Subcutaneous abdominal adipose tissue (tissue), 5 donors: ENCODE measurements at regions not wholly inside any gene's neighbourhood (a gene's known extent, or its start where the extent isn't known, plus 50 kb on each side); places are given as distances from the start of the nearest gene placed in this dataset.

Source experiments
- H3K27ac ChIP-seq: one replicate; pipeline ENCODE4 v1.7.0; 2013; ENCODE audit warnings: low read depth, mild to moderate bottlenecking, inconsistent platforms, low read length, moderate library complexity
- H3K27me3 ChIP-seq, 5 donors: one replicate each; pipeline ENCODE4 v1.7.0; 2013; ENCODE audit warnings: low read length in 5 of 5, inconsistent platforms in 1 of 5; ENCODE audit not compliant: control insufficient read depth in 5 of 5, insufficient read depth in 4 of 5
- H3K36me3 ChIP-seq, 5 donors: one replicate each; pipeline ENCODE4 v1.7.0; 2013; ENCODE audit warnings: low read length in 5 of 5; ENCODE audit not compliant: control insufficient read depth in 5 of 5, insufficient read depth in 5 of 5
- H3K4me1 ChIP-seq, 5 donors: one replicate each; pipeline ENCODE4 v1.7.0; 2013; ENCODE audit warnings: low read length in 5 of 5, mild to moderate bottlenecking in 3 of 5, moderate library complexity in 1 of 5; ENCODE audit not compliant: control insufficient read depth in 5 of 5, insufficient read depth in 5 of 5
- H3K4me3 ChIP-seq, 5 donors: one replicate each; pipeline ENCODE4 v1.7.0; 2013; ENCODE audit warnings: low read length in 5 of 5, low read depth in 1 of 5
- H3K9ac ChIP-seq, 5 donors: one replicate each; pipeline ENCODE4 v1.7.0; 2013; ENCODE audit warnings: low read length in 5 of 5, mild to moderate bottlenecking in 4 of 5, moderate library complexity in 3 of 5
- H3K9me3 ChIP-seq, 5 donors: one replicate each; pipeline ENCODE4 v1.7.0; 2013; ENCODE audit warnings: low read length in 5 of 5; ENCODE audit not compliant: control insufficient read depth in 5 of 5
- donor health status: healthy.
- donor health status: healthy.
- donor health status: healthy.
- donor health status: healthy.
- donor health status: healthy.

DNA sequence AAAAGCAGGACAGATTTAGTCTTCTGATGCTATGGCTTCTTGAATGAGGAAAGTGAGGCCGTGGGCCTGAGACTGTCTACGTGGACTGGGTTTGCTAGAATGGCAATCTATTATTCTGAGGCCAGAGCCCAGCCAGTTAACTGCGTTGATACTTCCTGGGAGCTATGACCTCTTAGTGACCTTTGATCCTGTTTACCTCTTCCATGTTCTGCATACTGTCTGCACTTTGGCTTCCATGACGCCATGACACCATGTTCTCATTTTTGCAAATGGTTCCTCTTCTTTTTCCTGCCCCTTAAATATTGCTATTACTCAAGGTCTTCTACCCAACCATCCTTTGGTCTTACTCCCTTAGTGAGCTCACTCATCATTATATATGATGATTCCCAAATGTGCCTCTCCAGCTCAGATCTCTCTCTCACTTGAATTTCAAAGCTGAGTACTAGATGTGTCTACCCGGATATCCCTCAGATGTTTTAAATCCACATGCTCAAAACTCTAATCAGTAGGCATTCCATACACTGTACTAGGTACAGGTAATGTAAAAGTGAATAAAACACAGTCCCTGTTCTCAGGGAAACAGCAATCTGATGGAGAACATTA is 66.1 kb upstream of the ATP1A1 start:
- Histone ChIP-seq H3K4me3 (no peak overlapping the region), H3K4me1 (peaks cover 0 to 3% (median 0%) of the 10 kb centered on the region in 5 donors), H3K36me3 (no peaks in the 10 kb centered on the region), H3K27ac (no peak overlapping the region), H3K27me3 (no peaks in the 10 kb centered on the region), H3K9me3 (no peaks in the 10 kb centered on the region), H3K9ac (no peak overlapping the region)

DNA sequence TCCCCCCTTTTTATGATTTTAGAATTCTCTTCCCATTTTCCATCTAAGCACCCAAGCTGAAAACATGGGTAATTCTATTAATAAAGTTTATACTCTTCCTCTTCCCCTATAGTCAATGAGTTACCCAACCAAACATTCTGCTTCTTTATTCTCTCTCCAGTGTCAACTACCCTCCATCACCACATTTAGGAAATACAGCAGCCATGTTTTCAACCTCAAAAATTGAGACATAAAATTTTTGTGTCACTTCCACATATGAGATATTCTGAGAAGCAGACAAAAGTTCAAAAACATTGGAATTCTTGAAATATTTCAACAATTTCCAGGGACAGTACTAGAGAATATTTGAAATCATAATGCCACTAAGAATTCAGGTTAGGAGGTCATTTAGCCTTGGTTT is 64.8 kb upstream of the ATP1A1 start:
- H3K9me3 ChIP-seq: no peaks in the 10 kb centered on the region
- no peak overlapping the region for H3K27ac ChIP-seq
- no peaks in the 10 kb centered on the region for H3K27me3 ChIP-seq
- H3K9ac ChIP-seq: no peak overlapping the region
- H3K4me3 ChIP-seq: no peak overlapping the region
- peaks cover 0 to 3% (median 0%) of the 10 kb centered on the region in 5 donors for H3K4me1 ChIP-seq
- H3K36me3 ChIP-seq: no peaks in the 10 kb centered on the region

DNA sequence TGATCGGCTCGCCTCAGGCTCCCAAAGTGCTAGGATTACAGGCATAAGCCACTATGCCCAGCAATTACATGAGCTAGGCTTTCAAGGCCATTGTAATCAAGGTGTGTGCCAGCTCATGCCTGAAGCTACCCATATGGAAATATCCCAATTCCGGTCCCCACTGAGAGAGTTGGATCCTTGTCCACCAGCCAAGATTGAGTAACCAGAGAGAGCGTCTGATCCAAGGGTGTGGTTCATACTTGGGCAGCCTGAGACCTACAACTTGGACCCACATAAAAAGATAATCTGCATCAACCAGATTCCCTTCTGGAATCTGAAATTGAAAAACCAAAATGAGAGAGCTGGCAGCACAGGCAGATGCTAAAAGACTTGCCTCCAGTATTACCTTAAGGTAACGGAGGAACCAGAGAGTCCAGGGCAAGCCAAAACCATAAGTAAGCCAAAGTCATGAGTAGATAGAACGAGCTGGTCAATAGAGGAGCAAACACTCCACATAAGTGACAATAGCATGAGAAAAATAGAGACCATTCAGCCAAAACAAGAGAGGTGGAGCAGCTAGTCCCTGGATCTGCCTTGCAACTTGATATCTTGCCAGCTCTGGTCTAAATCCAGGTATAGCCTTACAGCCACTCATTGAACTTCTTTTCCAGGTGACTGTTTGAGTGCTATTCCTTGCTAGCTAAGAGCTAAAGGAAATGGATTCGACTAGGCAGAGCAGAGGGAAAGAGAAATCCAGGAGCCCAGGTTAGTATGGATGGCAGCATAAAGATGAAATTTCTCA is 63.8 kb upstream of the ATP1A1 start:
- Histone ChIP-seq H3K4me3 (no peak overlapping the region), H3K9me3 (no peaks in the 10 kb centered on the region), H3K4me1 (peaks cover 0 to 3% (median 0%) of the 10 kb centered on the region in 5 donors), H3K36me3 (no peaks in the 10 kb centered on the region), H3K9ac (no peak overlapping the region), H3K27ac (no peak overlapping the region), H3K27me3 (no peaks in the 10 kb centered on the region)

- Histone ChIP-seq H3K4me3 (no peak overlapping the region), H3K9ac (no peak overlapping the region), H3K27me3 (no peaks in the 10 kb centered on the region), H3K27ac (no peak overlapping the region), H3K36me3 (no peaks in the 10 kb centered on the region), H3K4me1 (peaks cover 0 to 5% (median 2%) of the 10 kb centered on the region in 5 donors), H3K9me3 (no peaks in the 10 kb centered on the region)
Measured at GRCh38 chr1:116310180-116310579, 62.9 kb upstream of the ATP1A1 start.

DNA sequence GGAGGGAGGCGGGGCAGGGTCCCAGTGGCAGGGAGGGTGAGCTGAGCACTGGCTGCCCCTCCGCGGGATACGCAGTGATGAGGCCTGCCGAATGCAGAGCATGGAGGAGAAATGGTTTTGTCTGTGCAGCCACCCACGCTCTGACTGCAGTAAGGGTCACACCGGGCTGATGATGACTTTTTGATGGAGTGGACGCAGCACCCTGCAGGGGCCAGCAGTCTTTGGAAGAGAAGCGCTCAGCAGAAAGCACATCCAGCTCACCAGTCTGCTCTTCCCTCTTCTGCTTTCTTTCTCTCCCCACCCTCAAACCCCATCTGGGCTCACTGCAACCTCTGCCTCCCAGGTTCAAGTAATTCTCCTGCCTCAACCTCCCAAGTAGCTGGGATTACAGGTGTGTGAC is 61.9 kb upstream of the ATP1A1 start:
- Histone ChIP-seq H3K4me3 (no peak overlapping the region), H3K27ac (no peak overlapping the region), H3K9me3 (no peaks in the 10 kb centered on the region), H3K4me1 (peaks cover 0 to 5% (median 0%) of the 10 kb centered on the region in 5 donors), H3K27me3 (no peaks in the 10 kb centered on the region), H3K9ac (no peak overlapping the region), H3K36me3 (no peaks in the 10 kb centered on the region)

GRCh38 chr1:116311756-116312680 is 61.0 kb upstream of the ATP1A1 start:
- H3K9me3 ChIP-seq: no peaks in the 10 kb centered on the region
- no peak overlapping the region for H3K4me3 ChIP-seq
- H3K27ac ChIP-seq: no peak overlapping the region
- H3K36me3 ChIP-seq: no peaks in the 10 kb centered on the region
- H3K27me3 ChIP-seq: no peaks in the 10 kb centered on the region
- H3K4me1 ChIP-seq: peaks cover 0 to 5% (median 0%) of the 10 kb centered on the region in 5 donors
- H3K9ac ChIP-seq: no peak overlapping the region

DNA sequence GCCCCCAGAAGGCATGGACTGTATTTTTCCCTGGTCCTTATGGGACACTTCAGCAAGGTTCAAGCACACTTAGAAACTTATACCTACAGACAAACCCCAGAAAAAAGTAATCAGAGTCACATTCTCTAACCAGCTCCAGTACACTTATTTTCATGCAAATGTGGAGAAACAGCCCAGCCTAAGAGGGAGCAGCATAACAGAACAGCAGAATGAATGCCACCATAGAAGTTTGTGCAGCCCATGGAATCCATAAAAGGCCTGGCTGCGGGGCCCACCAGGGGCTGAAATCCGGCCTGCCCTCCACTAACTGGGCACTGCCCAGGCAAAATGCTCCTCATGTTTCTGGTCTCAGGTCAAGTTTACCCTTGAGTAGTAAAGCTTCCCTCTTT is 60.4 kb upstream of the ATP1A1 start:
- Histone ChIP-seq H3K9ac (no peak overlapping the region), H3K4me1 (peaks cover 0 to 5% (median 0%) of the 10 kb centered on the region in 5 donors), H3K27me3 (no peaks in the 10 kb centered on the region), H3K27ac (no peak overlapping the region), H3K36me3 (no peaks in the 10 kb centered on the region), H3K4me3 (no peak overlapping the region), H3K9me3 (no peaks in the 10 kb centered on the region)

DNA sequence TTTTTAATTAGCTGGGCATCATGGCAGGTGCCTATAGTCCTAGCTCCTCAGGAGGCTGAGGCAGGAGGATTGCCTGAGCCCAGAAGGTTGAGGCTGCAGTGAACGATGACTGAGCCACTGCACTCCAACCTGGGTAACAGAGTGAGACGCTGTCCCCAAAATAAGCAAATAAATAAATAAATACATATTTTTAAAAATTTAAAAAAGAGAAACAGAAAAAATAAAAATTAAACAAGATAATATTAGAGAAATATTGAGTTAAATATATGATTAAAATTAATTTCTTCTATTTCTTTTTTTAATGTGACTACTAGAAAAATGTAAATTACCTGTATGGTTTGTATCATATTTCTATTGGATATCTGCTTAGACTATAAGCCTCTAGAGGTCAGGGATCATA is 59.3 kb upstream of the ATP1A1 start:
- Histone ChIP-seq H3K9ac (no peak overlapping the region), H3K9me3 (no peaks in the 10 kb centered on the region), H3K27ac (no peak overlapping the region), H3K4me3 (no peak overlapping the region), H3K36me3 (no peaks in the 10 kb centered on the region), H3K4me1 (peaks cover 0 to 5% (median 0%) of the 10 kb centered on the region in 5 donors), H3K27me3 (no peaks in the 10 kb centered on the region)

GRCh38 chr1:116314305-116314919 is 58.6 kb upstream of the ATP1A1 start:
- H3K27me3 ChIP-seq: no peaks in the 10 kb centered on the region
- H3K36me3 ChIP-seq: no peaks in the 10 kb centered on the region
- H3K27ac ChIP-seq: no peak overlapping the region
- peaks cover 0 to 5% (median 0%) of the 10 kb centered on the region in 5 donors for H3K4me1 ChIP-seq
- H3K9me3 ChIP-seq: no peaks in the 10 kb centered on the region
- no peak overlapping the region for H3K4me3 ChIP-seq
- H3K9ac ChIP-seq: no peak overlapping the region
